NCI-H748 (cell line): ENCODE measurements at regions not wholly inside any gene's neighbourhood (a gene's known extent, or its start where the extent isn't known, plus 50 kb on each side); places are given as distances from the start of the nearest gene placed in this dataset.
A peak's percentile ranks its signal among the peaks of the same experiment; 100 is the strongest.
"Not testable (repeated sequence)": the region's sequence is repeated elsewhere in the genome, so short reads cannot be mapped to it uniquely, and the experiment has no call there.

Experiments used
- DNase-seq: peaks from one replicate; lab custom pipeline; 2025; ENCODE audit not compliant: unreplicated experiment; lab: John Stamatoyannopoulos, UW

DNA sequence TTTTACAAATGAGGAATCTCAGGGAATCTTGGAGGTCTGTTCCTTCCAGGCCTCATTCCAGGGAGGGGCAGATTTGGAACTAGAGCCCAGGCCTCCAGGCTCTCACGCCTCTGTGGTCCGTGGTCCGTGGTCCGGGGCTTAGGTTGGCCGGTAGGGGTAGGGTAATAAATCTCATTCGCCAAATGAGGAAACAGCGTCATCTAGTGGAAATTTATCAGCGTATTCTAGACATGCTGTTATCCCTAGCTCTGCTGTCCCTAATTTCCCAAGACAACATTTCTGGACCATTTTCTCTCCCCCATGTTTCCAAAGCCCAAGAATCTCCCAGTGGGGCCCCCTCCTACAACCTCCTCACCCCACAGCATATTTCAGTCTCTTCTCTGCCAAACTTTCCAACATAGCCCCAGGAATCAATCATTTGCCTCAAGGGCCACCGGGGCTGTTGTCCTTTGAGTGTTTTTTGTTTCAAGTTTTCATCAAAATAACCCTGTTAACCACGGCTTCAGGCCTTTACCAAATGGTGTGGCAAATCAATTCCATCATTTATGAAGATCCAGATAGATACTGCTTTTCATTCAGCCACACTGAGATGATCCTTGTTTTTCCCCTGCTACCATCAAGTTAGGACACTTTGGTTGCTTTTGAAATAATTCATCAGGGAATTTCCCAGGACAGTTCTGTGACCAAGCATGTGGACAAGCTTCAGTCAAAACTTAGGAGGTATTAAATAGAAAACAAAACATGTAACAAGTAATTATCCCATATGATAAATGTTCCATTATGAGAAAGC lies 126.8 kb downstream of the ALDH8A1 start:
- peak; percentile 83 for DNase-seq

DNA sequence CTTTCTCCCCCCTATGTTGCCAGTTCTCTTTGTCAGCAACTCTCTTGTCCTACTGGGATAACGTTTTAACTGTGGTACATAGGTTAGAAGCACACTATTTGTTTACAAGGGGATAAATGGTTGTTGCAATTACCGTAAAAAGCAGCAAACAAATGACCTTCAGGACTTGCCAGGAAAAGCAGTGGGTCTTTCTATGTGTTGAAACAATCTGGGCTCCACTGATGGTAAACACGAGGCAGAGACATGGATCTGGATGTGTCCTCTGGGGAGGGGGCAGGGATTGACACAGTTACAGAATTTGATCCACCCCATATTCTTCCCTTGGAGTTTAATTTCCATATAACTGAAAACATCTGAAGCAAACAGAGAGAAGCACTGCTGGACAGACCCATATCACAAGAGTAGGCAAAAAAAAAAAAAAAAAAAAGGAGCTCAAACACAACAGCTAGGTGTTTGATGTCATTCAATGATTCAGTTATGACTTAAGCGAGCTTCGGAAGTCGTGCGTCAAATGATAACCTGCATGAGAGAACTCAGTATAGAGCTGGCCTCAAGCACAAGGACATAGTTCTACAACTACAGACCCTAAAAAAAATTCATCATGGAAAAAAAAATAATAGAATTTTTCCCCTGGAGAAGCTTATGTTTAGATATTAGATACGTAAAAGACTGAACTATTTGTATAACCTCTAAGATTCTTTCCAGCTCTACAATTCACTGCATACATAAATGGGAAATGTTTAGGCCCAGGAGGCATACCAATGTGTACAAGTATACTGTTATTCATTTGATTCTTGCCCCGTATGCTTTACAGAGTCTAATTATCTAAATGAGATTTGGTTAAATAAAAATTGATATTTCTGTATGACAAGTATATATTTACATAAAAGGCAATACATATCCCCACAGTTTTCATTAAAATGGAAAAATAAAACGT lies 127.7 kb downstream of the ALDH8A1 start:
- DNase-seq = no peak

- peak; percentile 16 for DNase-seq
These were observed 128.5 kb downstream of the ALDH8A1 start for GRCh38 chr6:134821397-134821796.

- DNase-seq = no peak
These were observed 129.8 kb downstream of the ALDH8A1 start for GRCh38 chr6:134819863-134820800.

- no peak for DNase-seq
These were observed 130.7 kb downstream of the ALDH8A1 start for GRCh38 chr6:134819236-134819635.

GRCh38 chr6:134817448-134817847 lies 132.5 kb downstream of the ALDH8A1 start:
- DNase-seq = no peak

DNA sequence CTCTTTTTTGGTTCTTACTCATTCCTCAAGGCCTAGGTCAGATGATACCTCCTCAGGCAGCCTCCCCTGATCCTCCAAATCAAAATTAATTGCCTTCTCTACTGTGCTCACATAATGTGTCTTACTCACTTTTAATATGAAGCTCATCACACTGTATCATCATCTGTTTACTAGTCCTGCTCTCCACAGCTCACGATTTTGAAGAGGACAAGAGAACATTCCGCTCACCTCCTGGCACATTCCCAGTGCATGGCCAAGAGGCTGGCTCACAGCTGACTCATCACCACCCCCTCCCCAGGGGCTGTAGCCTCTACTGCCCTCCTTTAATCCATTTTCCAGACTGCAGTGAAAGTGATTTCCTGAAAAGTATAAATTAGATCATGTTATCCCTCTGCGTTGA lies 133.1 kb downstream of the ALDH8A1 start:
- DNase-seq = no peak

GRCh38 chr6:134816300-134816699 lies 133.6 kb downstream of the ALDH8A1 start:
- no peak for DNase-seq

DNA sequence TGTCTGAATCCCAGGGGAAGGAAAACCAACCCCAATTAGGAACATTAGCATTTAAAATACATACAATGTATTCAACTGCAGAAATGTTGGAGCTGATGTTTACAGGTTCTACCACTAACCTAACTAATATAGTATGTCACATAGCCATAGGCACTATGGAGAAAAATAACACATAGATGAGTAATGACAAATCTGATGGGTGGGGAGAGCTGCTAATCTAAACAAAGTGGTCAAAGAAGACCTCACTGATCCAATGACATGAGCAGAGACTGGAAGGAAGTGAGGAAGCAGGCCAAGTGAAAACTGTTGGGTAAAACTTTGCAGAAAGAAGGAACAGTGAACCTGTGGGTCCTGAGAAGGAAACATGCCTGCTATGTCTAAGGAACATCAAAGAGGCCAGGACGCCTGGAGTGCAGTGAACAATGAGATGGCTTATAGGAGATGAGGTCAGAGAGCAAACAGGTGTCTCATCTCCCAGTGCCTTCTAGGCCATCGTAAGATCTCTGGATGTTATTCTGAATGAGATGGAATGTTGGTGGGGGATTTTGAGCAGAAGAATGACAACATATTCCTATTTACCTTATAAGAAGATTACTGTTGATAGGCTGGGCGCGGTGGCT lies 135.7 kb downstream of the ALDH8A1 start:
- no peak for DNase-seq

- no peak for DNase-seq
These were observed 136.8 kb downstream of the ALDH8A1 start for GRCh38 chr6:134813146-134813545.

- no peak for DNase-seq
These were observed 139.5 kb downstream of the ALDH8A1 start for GRCh38 chr6:134810402-134810801.

- DNase-seq = no peak
These were observed 140.8 kb downstream of the ALDH8A1 start for GRCh38 chr6:134809130-134809529.

DNA sequence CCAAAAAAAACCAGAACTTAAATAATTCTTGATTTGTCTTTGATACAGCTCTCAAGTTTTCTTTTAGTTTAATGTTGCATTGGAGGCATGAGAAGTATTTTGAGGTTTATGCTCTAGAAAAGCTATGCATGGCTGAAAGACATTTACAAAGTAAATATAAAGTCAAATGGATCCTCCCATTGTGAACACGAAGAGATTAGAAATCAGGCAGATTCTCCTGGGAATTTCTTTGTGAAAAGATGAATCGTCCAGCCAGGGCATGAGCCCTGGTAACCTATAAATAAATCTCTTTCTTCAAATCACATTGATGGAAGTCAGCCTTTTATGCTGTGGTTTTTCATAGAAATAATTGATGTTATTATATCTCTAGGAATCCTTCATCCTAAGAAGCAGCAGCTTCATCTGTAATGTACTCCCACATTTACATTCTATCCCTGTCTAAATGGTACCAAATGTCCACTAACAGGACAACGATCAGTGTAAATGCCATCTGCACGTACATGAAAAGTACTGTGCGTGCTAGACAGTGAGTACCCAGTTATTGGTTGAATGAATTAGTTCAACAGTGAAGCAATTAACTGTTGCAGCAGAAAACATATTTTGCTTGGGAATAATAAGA lies 143.6 kb downstream of the ALDH8A1 start:
- no peak for DNase-seq

- DNase-seq = no peak
These were observed 144.7 kb downstream of the ALDH8A1 start for GRCh38 chr6:134805168-134805567.

GRCh38 chr6:134804311-134804710 lies 145.6 kb downstream of the ALDH8A1 start:
- not testable (repeated sequence) for DNase-seq

DNA sequence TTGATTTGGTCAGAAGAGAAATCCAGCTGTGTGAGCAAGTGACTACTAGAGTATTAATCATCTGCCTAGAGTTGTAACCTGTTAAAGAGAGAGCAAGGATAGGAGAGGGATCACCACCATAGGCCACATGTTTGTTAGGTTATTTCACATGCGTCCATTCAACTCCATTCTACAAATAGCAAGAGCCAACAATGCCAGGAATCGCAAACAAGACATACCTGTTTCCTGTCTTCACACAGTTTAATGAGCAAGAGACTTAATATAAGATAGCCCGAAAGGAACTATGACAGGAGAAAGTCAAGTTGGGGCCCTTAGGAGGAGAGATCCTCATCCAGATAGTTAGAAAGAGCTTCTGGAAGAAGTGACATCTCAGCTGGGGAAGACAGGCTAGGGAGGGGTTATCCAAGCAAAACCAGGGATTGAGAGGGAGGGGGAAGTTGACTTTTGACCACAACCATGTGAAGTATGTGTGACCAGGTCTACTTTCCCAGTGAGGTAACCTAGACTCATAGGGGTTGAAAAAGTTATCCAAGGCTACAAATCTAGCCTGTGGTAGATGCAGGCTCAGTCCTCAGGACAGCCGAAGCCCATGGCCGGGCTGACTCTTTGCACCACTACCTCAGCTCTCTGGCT lies 147.4 kb downstream of the ALDH8A1 start:
- DNase-seq = no peak

GRCh38 chr6:134797400-134798113 lies 152.3 kb downstream of the ALDH8A1 start:
- DNase-seq = no peak

DNA sequence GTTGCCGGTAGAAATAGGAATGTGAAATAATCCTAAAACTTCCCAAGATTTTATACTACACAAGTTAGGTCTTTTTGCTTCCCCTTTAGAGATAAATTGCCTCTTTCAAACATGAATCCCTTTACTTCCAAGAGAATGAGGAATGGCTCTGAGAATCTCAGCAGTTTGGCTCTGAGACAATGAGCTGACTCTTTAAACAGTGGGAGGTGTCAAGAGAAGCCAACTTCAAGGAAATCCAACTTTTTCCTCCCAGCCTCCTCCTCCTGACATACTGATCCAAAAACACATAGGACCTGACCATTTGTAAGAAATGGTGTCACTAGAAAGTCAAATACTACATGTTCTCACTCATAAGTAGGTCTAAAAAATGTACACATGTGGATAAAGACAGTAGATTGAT lies 154.2 kb downstream of the ALDH8A1 start:
- no peak for DNase-seq

DNA sequence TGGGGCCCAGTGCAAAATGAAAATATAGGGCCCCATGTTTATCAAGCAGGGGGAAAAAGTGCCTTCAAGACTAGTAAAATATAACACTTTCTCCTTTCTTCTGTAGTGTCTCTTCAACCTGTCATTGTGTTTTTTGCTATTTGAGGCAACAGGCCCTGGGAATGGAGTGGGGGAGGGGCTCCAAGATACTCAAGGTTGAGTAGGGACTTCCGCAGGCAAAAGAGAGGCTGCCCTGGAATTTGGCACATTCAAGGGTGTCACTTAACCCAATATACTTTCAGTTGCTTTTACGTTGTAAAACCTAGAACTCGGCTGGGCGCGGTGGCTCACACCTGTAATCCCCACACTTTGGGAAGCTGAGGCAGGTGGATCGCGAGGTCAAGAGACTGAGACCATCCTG lies 154.9 kb downstream of the ALDH8A1 start:
- no peak for DNase-seq
